GM19438 (cell line): ENCODE measurements at regions not wholly inside any gene's neighbourhood (a gene's known extent, or its start where the extent isn't known, plus 50 kb on each side); places are given as distances from the start of the nearest gene placed in this dataset.
"Not testable (repeated sequence)": the region's sequence is repeated elsewhere in the genome, so short reads cannot be mapped to it uniquely, and the experiment has no call there.

Experiments used
- ATAC-seq: cut with Tn5 transposase; IDR thresholded peaks from one replicate; pipeline ENCODE4 v1.9.1; 2021; ENCODE audit warnings: low read depth; ENCODE audit not compliant: unreplicated experiment

DNA sequence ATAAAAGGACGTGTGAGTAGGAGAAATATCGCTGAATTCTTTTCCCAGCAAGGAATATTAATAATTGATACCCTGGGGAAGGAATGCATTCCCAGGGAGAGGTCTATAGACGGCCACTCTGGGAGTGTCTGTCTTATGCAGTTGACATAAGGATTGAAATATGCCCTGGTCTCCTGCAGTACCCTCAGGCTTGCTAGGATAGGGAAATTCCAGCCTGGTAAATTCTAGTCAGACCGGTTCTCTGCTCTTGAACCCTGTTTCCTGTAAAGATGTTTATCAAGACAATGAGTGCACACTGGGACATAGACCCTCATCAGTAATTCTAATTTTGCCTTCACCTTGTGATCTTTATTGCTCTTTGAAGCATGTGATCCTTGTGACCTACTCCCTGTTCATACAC, 224.2 kb upstream of the ADGRL4 start:
- ATAC-seq: not testable (repeated sequence)

DNA sequence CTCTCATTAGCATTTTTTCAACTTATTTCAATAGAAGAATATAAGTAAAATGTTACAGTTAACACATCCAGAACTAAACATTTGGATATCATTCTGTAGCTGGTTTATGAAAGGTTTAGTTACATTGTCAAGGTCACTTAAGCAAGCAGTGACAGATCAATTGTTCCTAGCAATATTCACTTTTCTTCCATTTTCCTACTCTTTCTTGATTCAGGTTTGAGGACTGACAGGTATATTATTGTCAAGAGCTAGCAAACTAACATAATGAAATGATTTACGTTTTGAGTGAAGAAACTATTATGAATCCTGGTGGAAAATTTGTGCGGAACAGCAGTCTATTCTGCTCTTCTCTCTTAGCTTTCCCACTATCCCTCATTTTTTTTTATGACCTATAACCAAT, 220.4 kb upstream of the ADGRL4 start:
- no peak for ATAC-seq

DNA sequence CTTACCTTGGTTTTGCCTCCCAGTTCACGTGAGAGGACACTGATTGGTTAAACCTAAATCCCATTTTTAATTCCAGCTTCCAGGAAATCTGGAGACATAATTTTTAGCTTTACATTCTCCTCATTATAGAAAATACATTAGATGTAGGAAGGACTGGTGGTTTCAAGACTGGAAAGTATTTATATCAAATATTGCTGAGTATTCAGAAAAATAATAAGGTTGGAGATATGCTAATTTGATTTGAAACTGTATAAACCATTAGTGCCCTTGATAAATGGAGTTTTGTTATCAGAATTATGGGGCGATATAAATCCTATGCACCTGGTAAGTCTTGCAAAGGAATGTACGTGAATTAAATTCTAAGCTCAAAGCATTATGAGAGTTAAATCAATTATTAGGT, 218.0 kb upstream of the ADGRL4 start:
- no peak for ATAC-seq

DNA sequence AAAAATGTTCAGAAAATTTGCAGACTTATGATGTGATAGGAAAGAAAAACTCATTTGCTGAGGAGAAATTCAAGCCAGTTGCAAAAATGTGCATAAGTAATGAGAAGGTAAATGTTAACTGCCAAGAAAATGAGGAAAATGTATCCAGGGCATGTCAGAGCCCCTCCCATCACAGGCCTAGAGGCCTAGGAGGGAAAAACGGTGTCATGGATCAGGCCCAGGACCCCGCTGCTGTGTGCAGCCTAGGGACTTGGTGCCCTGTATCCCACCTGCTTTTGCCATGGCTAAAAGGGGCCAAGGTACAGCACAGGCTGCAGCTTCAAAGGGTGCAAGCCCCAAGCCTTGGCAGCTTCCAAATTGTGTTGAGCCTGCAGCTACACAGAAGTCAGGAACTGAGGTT, 214.0 kb upstream of the ADGRL4 start:
- no peak for ATAC-seq

- no peak for ATAC-seq
These were observed 208.8 kb upstream of the ADGRL4 start for GRCh38 chr1:79215311-79215710.

DNA sequence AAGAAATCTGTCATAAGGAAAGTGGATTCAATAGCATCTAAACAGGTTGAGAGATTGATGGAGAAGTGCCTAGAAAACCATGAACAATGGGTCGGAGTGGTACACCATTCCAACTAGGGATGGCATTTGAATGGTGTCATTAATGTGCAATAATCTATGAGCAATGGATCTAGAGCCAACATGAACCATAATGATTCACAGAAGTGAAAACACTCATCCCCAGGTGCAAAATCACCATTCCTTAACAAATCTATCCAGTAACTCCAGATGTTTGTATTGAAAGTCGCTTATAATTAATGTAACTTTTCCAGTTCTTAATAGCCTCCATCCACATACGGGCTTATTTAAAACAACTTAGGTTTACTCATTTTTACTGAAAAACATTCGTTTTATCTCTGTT, 201.3 kb upstream of the ADGRL4 start:
- ATAC-seq: no peak

GRCh38 chr1:79207331-79207730, 200.8 kb upstream of the ADGRL4 start:
- ATAC-seq: no peak

- ATAC-seq: no peak
These were observed 198.4 kb upstream of the ADGRL4 start for GRCh38 chr1:79204779-79205479.

DNA sequence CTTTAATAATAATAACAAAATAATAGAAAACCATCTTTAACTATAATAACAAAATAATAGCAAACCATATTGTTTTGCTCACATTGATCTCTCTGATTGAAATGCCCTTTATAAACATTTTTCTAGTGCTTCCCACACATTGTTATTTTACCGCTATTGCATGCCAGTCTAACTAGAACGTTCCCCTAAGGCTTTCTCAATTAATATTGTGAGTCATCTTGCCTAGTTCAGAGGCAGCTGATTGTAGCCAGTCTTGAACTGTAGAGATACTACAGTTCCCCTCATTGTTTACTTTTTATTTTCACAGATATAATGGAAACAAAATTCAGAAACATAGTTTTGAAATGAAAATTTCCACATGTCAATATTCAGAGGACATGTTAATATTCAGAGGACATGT, 192.3 kb upstream of the ADGRL4 start:
- ATAC-seq: no peak

DNA sequence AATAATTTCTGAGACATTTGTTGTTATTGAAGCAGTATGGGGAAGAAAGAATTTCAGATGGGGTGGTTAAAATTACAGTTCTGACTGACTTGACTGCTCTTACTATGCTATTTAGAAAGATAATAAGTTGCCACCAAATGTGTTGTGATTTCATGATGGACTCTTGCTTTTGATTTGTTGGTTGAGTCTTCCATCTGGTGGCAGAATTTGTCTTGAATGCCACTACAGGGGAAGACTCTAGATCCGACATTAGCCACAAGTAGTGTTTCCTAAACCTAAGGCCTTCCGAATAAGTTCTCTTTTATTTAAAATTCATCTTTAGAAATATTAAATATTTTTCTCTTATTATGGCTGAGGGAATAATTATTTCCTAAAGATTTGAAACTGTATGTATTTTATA, 190.9 kb upstream of the ADGRL4 start:
- ATAC-seq: no peak

DNA sequence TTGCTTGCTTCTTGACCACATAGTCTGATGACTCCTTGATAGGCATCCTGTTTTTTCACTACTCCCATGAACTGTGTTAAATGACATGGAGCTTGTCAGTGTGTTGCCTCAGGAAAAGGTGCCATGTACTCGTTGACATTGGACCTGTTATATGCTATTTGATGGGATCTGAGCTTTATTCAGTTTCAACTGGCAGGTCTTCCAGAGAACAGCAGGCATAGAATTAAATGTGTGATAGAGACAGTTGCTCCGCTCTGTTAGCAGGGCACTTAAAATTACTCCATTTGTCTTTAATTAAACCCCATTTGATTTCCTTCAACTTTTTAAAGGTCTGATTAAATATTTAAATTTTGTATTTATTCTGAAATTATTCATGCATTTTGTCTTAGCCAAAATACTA, 189.7 kb upstream of the ADGRL4 start:
- no peak for ATAC-seq

GRCh38 chr1:79193211-79194079, 186.9 kb upstream of the ADGRL4 start:
- ATAC-seq: peak; percentile 47

- peak; percentile 44 for ATAC-seq
These were observed 183.5 kb upstream of the ADGRL4 start for GRCh38 chr1:79190074-79190473.

DNA sequence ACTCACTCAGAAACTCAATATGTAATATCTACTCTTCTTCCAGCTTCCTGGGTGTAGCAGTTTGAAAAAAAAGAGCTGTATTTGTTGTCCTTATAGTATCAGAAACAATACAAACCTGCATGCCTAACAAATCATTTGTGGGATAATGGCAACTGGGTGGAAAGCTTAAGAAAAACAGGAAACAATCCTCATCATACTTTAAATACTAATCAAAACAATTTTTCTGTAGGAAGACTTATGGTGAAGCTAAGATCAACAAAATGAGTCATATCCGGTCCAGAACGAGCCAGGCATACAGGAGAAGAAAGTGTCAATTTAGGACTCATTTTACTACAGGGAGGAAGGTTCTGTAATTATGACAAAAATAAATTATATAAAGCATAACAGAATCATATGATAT, 181.8 kb upstream of the ADGRL4 start:
- ATAC-seq: no peak

- no peak for ATAC-seq
These were observed 179.7 kb upstream of the ADGRL4 start for GRCh38 chr1:79186260-79186659.

DNA sequence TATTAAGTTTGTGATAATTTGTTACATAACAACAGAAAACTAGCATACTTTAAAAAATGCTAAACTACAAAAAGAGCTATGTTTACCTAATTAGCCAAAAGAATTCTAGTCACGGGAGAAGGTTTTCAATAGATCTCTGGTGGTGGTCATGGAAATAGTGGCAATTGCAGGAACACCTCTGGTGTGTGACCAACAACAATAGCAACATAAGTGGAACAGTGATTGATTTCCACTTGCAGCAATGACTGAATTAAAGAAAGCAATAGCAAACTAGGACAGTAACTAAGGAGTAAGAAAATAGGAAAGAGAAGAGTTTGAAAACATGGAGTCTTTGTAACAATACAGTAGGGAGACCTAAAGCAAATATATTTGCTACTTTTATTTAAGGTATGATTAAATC, 171.3 kb upstream of the ADGRL4 start:
- ATAC-seq: no peak

- no peak for ATAC-seq
These were observed 154.5 kb upstream of the ADGRL4 start for GRCh38 chr1:79161077-79161476.

DNA sequence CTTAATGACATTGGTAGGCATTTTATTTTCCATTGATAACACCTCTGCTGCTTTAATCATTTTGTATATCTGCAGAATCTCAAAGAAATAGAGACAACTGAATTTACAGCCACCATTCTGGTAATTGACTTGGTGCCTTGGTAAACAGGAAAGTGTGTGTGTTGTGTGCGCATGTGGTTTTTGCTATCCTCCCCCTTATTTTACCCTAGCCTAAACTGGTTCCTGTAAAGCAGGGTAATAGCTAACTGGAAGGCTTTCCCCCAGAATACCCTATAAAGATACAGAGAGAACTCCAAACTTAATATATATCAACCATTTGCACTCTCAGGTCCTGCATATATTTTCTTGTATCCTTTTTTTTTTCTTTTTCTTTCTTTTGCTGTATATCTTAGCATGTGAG, 149.5 kb upstream of the ADGRL4 start:
- ATAC-seq: no peak

- ATAC-seq: no peak
These were observed 144.7 kb upstream of the ADGRL4 start for GRCh38 chr1:79151006-79151796.

GRCh38 chr1:79150576-79150975, 144.0 kb upstream of the ADGRL4 start:
- ATAC-seq: no peak

- not testable (repeated sequence) for ATAC-seq
These were observed 131.7 kb upstream of the ADGRL4 start for GRCh38 chr1:79138227-79138626.
